ENCODE measurements at regions not wholly inside any gene's neighbourhood (a gene's known extent, or its start where the extent isn't known, plus 50 kb on each side); places are given as distances from the start of the nearest gene placed in this dataset.

GRCh38 chr3:102745881-102746280 is 311.1 kb downstream of the ZPLD1 start:
- TF ChIP-seq CTCF (IDR thresholded peaks at IDR 0.05; ENCODE audit: insufficient read depth, low read length): no peak
- no peak for TF ChIP-seq REST (IDR thresholded peaks at IDR 0.05; ENCODE audit: insufficient replicate concordance, low read depth)

All from HL-60 (cell line).